Neuron (in vitro differentiated cells): ENCODE measurements at regions not wholly inside any gene's neighbourhood (a gene's known extent, or its start where the extent isn't known, plus 50 kb on each side); places are given as distances from the start of the nearest gene placed in this dataset.
"Not testable (repeated sequence)": the region's sequence is repeated elsewhere in the genome, so short reads cannot be mapped to it uniquely, and the experiment has no call there.

Source experiments
- H2AFZ ChIP-seq: one replicate; pipeline ENCODE4 v1.6.1; 2013; ENCODE audit warnings: low read depth, mild to moderate bottlenecking, inconsistent platforms, low read length, moderate library complexity
- H3K27me3 ChIP-seq: one replicate; pipeline ENCODE4 v1.6.1; 2013; ENCODE audit warnings: low read length; ENCODE audit not compliant: insufficient read depth
- H3K36me3 ChIP-seq: one replicate; pipeline ENCODE4 v1.6.1; 2013; ENCODE audit warnings: low read length; ENCODE audit not compliant: insufficient read depth
- H3K4me1 ChIP-seq: one replicate; pipeline ENCODE4 v1.6.1; 2013; ENCODE audit warnings: low read length; ENCODE audit not compliant: insufficient read depth
- H3K4me3 ChIP-seq: 2 replicates; pipeline ENCODE4 v1.5.1; 2013; ENCODE audit warnings: mild to moderate bottlenecking, low read length, moderate library complexity
- H3K9me3 ChIP-seq: one replicate; pipeline ENCODE4 v1.6.1; 2013; ENCODE audit warnings: low read length

DNA sequence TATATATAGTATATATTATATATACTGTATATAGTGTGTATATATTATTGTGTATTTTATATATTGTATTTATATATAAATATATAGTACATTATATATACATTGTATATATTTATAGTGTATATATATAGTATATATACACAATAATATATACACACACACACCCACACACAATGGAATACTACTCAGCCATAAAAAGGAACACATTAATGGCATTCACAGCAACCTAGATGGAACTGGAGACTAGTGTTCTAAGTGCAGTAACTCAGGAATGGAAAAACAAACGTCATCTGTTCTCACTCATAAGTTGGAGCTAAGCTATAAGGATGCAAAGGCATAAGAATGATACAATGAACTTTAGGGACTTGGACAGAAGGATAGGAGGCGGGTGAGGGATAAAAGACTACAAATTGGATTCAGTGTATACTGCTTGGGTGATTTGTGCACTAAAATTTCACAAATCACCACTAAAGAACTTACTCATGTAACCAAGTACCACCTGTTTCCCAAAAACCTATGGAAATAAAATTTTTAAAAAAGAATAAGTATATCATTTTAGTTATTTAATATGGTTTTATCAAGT lies 201.9 kb upstream of the CDH11 start:
- Histone ChIP-seq H2AFZ (no peak overlapping the region), H3K4me1 (no peaks in the 10 kb centered on the region), H3K9me3 (no peaks in the 10 kb centered on the region), H3K36me3 (no peaks in the 10 kb centered on the region), H3K4me3 (no peak overlapping the region), H3K27me3 (no peaks in the 10 kb centered on the region)

GRCh38 chr16:65319621-65320231 lies 197.9 kb upstream of the CDH11 start:
- Histone ChIP-seq H3K36me3 (no peaks in the 10 kb centered on the region), H3K4me3 (no peak overlapping the region), H2AFZ (no peak overlapping the region), H3K9me3 (no peaks in the 10 kb centered on the region), H3K27me3 (no peaks in the 10 kb centered on the region), H3K4me1 (no peaks in the 10 kb centered on the region)

- H3K27me3 ChIP-seq, result no peaks in the 10 kb centered on the region
- no peaks in the 10 kb centered on the region for H3K9me3 ChIP-seq
- H2AFZ ChIP-seq, result no peak overlapping the region
- H3K4me3 ChIP-seq, result no peak overlapping the region
- no peaks in the 10 kb centered on the region for H3K4me1 ChIP-seq
- H3K36me3 ChIP-seq, result no peaks in the 10 kb centered on the region
Observed at GRCh38 chr16:65318590-65319257, 196.9 kb upstream of the CDH11 start.

GRCh38 chr16:65318138-65318537 lies 196.3 kb upstream of the CDH11 start:
- Histone ChIP-seq H3K4me1 (no peaks in the 10 kb centered on the region), H3K27me3 (no peaks in the 10 kb centered on the region), H3K36me3 (no peaks in the 10 kb centered on the region), H3K4me3 (no peak overlapping the region), H2AFZ (no peak overlapping the region), H3K9me3 (no peaks in the 10 kb centered on the region)

- no peaks in the 10 kb centered on the region for H3K4me1 ChIP-seq
- H3K27me3 ChIP-seq, result no peaks in the 10 kb centered on the region
- no peaks in the 10 kb centered on the region for H3K9me3 ChIP-seq
- no peaks in the 10 kb centered on the region for H3K36me3 ChIP-seq
- H2AFZ ChIP-seq, result no peak overlapping the region
- H3K4me3 ChIP-seq, result no peak overlapping the region
Observed at GRCh38 chr16:65316808-65317207, 194.9 kb upstream of the CDH11 start.

- Histone ChIP-seq H3K4me3 (no peak overlapping the region), H3K4me1 (no peaks in the 10 kb centered on the region), H2AFZ (no peak overlapping the region), H3K9me3 (no peaks in the 10 kb centered on the region), H3K27me3 (no peaks in the 10 kb centered on the region), H3K36me3 (no peaks in the 10 kb centered on the region)
Observed at GRCh38 chr16:65315081-65315780, 193.4 kb upstream of the CDH11 start.

DNA sequence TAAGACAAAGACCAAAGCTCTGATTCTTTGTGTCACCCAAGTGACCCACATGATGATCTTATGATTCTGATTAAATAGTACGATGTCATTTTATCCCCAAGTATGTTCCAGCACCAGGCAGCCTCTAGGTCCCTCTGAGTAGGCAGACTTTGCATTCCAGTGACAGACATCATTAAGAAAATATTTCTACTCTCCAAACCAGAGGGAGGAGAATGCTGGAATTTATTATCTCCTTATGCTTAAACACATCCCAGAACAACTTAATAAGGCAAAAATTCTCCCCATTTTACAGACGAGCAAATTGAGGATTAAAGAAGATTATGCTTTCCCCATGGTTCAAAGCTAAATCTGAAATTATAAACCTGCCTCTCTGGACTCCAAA lies 192.8 kb upstream of the CDH11 start:
- Histone ChIP-seq H3K36me3 (no peaks in the 10 kb centered on the region), H2AFZ (no peak overlapping the region), H3K27me3 (no peaks in the 10 kb centered on the region), H3K4me3 (no peak overlapping the region), H3K4me1 (no peaks in the 10 kb centered on the region), H3K9me3 (no peaks in the 10 kb centered on the region)

GRCh38 chr16:65313936-65314626 lies 192.2 kb upstream of the CDH11 start:
- Histone ChIP-seq H3K36me3 (no peaks in the 10 kb centered on the region), H3K4me3 (no peak overlapping the region)

DNA sequence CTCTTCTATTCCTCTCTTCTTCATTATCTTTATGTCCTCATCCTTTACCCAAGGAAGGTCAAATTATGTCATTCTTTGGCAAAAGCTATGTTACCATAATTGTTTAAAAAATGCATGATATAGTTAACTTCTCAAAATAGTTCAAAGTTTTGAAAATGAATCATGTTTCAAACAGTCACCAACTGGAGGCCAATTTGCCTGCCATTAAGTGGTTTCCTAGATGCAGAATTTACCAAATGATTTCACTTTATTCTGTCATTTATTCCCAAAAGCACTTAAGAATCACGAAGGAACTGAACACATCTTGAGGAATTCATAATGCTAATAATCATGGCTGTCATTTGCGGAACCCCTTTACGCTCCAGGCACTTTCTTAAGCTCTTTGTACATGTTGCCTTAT lies 190.9 kb upstream of the CDH11 start:
- no peaks in the 10 kb centered on the region for H3K27me3 ChIP-seq
- no peak overlapping the region for H3K4me3 ChIP-seq

More at GRCh38 chr16:65313936-65314626, 192.2 kb upstream of the CDH11 start:
- Histone ChIP-seq H2AFZ (no peak overlapping the region), H3K4me1 (no peaks in the 10 kb centered on the region), H3K27me3 (no peaks in the 10 kb centered on the region), H3K9me3 (no peaks in the 10 kb centered on the region)

DNA sequence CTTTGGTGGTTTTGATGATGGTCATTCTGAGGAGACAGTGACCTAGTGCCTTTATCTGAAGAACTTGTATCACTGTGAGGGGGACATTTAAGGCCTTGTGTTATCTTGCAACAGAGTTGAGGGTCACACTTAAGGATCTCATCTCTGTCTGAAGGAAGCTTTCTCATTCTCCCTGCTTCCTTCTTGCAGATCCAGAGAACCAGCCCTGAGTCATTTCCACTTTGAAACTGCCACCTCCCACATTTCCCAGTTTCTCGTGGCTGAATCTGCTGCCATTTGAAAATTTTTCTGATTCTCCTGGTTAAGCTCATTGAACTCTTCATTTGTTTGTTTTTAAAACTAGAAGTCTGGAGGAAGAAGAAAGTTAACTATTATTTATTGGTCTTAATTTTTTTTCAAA lies 190.2 kb upstream of the CDH11 start:
- Histone ChIP-seq H2AFZ (no peak overlapping the region), H3K9me3 (no peaks in the 10 kb centered on the region), H3K4me1 (no peaks in the 10 kb centered on the region), H3K36me3 (no peaks in the 10 kb centered on the region), H3K27me3 (no peaks in the 10 kb centered on the region), H3K4me3 (no peak overlapping the region)

More for the DNA sequence above, 190.9 kb upstream of the CDH11 start:
- Histone ChIP-seq H3K4me1 (no peaks in the 10 kb centered on the region), H3K9me3 (no peaks in the 10 kb centered on the region), H2AFZ (no peak overlapping the region), H3K36me3 (no peaks in the 10 kb centered on the region)

DNA sequence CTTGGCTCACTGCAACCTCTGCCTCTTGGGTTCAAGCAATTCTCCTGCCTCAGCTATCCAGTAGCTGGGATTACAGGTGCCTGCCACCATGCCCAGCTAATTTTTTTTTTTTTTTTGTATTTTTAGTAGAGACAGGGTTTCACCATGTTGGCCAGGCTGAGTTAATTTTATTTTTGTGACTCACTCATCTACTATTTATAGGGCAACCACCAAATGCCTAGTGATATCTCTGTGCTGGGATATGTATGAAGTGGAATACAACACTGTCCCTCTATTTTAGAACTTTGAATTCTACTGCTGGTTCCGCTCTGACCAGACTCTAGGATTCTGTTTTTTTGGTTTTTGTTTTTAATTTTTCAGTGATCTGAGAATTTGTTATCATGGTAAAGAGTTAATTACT lies 188.6 kb upstream of the CDH11 start:
- H3K4me1 ChIP-seq, H3K36me3 ChIP-seq, H3K27me3 ChIP-seq, H2AFZ ChIP-seq, H3K9me3 ChIP-seq, H3K4me3 ChIP-seq: not testable (repeated sequence)

- H3K27me3 ChIP-seq, result no peaks in the 10 kb centered on the region
- H2AFZ ChIP-seq, result no peak overlapping the region
- no peak overlapping the region for H3K4me3 ChIP-seq
- no peaks in the 10 kb centered on the region for H3K4me1 ChIP-seq
- no peaks in the 10 kb centered on the region for H3K9me3 ChIP-seq
- H3K36me3 ChIP-seq, result no peaks in the 10 kb centered on the region
Observed at GRCh38 chr16:65309354-65309753, 187.5 kb upstream of the CDH11 start.

DNA sequence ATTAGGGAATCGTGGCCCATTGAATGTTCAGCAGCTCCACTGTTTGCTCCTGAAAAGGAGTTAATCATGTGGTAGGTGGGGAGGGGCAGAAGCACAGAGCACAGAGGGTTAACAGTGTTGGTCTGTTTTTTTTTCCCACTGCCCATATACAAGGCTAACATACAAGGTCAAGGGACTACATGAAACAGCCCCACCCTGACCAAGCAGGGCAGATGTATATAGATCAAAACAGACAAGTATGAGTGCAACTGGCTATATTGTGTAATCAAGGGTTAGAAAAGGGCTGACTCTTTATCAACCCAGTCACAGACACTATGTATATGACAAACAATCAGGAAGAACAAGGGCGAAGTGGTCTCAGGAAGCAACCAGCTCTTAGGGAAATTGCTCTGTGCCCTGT lies 186.6 kb upstream of the CDH11 start:
- no peak overlapping the region for H3K4me3 ChIP-seq
- no peak overlapping the region for H2AFZ ChIP-seq
- no peaks in the 10 kb centered on the region for H3K27me3 ChIP-seq
- H3K9me3 ChIP-seq, result no peaks in the 10 kb centered on the region
- no peaks in the 10 kb centered on the region for H3K36me3 ChIP-seq
- no peaks in the 10 kb centered on the region for H3K4me1 ChIP-seq
